ENCODE measurements at regions not wholly inside any gene's neighbourhood (a gene's known extent, or its start where the extent isn't known, plus 50 kb on each side); places are given as distances from the start of the nearest gene placed in this dataset.

DNA sequence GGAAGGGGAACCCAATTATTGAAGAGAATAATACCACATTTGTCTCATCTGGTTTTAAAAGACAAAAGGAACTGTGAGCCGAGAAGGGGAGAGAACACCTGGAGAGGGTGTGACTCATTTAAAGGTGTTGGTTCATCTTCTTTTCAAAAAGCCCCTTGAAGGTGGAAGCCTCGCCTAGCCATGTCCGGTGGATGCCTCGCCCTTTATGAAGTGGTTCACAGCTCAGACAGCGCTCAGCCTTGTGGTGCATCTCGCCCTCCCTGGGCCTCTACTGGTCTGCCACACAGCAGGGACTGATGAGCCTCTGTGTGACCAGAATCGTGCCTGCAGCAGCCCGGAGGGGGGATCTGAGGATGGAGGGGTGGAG, 290.0 kb upstream of the CXCR4 start:
- no peak for TF ChIP-seq POLR2AphosphoS5 (IDR thresholded peaks at IDR 0.05)
- no peak for TF ChIP-seq EZH2 (IDR thresholded peaks at IDR 0.05; ENCODE audit: borderline replicate concordance, insufficient read depth, low read length, poor library complexity, severe bottlenecking)
- TF ChIP-seq CTCF (IDR thresholded peaks at IDR 0.05; ENCODE audit: poor library complexity, severe bottlenecking) = no peak
- no peak for TF ChIP-seq RAD21 (conservative IDR thresholded peaks at IDR 0.05)
- TF ChIP-seq EP300 (conservative IDR thresholded peaks at IDR 0.05; ENCODE audit: poor library complexity, severe bottlenecking) = no peak
- no peak for TF ChIP-seq MXI1 (conservative IDR thresholded peaks at IDR 0.05; ENCODE audit: poor library complexity, severe bottlenecking)
- TF ChIP-seq, protein P1, sequence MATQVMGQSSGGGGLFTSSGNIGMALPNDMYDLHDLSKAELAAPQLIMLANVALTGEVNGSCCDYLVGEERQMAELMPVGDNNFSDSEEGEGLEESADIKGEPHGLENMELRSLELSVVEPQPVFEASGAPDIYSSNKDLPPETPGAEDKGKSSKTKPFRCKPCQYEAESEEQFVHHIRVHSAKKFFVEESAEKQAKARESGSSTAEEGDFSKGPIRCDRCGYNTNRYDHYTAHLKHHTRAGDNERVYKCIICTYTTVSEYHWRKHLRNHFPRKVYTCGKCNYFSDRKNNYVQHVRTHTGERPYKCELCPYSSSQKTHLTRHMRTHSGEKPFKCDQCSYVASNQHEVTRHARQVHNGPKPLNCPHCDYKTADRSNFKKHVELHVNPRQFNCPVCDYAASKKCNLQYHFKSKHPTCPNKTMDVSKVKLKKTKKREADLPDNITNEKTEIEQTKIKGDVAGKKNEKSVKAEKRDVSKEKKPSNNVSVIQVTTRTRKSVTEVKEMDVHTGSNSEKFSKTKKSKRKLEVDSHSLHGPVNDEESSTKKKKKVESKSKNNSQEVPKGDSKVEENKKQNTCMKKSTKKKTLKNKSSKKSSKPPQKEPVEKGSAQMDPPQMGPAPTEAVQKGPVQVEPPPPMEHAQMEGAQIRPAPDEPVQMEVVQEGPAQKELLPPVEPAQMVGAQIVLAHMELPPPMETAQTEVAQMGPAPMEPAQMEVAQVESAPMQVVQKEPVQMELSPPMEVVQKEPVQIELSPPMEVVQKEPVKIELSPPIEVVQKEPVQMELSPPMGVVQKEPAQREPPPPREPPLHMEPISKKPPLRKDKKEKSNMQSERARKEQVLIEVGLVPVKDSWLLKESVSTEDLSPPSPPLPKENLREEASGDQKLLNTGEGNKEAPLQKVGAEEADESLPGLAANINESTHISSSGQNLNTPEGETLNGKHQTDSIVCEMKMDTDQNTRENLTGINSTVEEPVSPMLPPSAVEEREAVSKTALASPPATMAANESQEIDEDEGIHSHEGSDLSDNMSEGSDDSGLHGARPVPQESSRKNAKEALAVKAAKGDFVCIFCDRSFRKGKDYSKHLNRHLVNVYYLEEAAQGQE (IDR thresholded peaks at IDR 0.05; ENCODE audit: borderline replicate concordance) = no peak
- no peak for TF ChIP-seq TAF1 (IDR thresholded peaks at IDR 0.05; ENCODE audit: low read depth)
- no peak for TF ChIP-seq SMC3 (conservative IDR thresholded peaks at IDR 0.05; ENCODE audit: poor library complexity)

Data from neural cell (in vitro differentiated cells).